GM12872 (cell line): ENCODE measurements at regions not wholly inside any gene's neighbourhood (a gene's known extent, or its start where the extent isn't known, plus 50 kb on each side); places are given as distances from the start of the nearest gene placed in this dataset.

ENCODE experiments used
- TF ChIP-seq, protein P1 (sequence below): IDR thresholded peaks from 3 replicates; pipeline ENCODE4 v1.5.1; 2011; ENCODE audit warnings: low read depth, mild to moderate bottlenecking, low read length, moderate library complexity; ENCODE audit not compliant: insufficient read depth

DNA sequence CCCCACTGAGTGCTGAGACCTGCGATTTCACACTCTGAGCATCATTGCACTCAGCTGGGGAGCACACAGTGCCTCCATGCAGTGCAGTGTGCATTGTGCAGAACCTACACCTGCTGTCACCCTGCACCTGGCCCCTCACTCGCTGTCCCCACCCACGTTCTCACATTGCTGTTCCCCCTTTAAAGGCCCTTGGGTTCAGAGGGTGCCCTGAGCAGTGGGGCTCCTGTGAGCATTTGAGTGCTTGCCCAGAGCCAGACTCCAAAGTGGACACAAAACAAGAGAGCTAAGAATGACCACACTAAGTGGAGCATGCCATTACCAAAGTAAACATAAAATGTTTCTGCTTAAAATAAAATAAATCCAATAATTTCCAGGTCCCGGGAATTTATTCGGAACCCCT, 131.0 kb upstream of the CST7 start:
- TF ChIP-seq, protein P1, sequence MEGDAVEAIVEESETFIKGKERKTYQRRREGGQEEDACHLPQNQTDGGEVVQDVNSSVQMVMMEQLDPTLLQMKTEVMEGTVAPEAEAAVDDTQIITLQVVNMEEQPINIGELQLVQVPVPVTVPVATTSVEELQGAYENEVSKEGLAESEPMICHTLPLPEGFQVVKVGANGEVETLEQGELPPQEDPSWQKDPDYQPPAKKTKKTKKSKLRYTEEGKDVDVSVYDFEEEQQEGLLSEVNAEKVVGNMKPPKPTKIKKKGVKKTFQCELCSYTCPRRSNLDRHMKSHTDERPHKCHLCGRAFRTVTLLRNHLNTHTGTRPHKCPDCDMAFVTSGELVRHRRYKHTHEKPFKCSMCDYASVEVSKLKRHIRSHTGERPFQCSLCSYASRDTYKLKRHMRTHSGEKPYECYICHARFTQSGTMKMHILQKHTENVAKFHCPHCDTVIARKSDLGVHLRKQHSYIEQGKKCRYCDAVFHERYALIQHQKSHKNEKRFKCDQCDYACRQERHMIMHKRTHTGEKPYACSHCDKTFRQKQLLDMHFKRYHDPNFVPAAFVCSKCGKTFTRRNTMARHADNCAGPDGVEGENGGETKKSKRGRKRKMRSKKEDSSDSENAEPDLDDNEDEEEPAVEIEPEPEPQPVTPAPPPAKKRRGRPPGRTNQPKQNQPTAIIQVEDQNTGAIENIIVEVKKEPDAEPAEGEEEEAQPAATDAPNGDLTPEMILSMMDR, result no peak

DNA sequence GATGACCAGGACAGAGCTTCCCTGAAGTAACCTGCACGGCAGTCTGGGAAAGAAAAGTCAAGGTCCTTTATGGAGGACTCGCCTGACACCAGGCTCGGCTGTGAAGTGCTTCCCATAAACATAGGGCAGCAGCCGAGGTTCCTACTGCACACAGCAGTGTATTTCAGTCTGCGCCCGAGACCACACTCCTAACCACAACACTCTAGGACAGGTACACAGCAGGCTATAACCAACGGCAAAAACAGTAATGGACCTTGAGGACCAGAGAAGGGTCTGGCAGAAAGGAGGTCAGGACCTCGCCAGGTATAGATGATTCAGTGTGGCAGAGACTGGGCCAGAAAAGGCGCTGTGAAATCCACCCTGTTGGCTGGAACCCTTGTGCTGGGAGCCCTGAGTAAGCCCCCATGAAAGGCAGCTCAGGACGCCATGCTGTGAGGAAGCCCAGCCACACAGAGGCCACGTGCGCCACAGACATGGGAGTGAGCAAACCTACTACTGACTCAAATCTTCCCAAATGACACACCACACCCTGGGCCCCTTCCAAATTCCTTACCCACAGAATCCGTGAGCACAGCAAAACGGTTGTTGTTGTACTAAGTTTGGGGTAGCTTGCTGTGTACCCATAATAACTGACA, 129.6 kb upstream of the CST7 start:
- TF ChIP-seq, protein P1, result no peak

DNA sequence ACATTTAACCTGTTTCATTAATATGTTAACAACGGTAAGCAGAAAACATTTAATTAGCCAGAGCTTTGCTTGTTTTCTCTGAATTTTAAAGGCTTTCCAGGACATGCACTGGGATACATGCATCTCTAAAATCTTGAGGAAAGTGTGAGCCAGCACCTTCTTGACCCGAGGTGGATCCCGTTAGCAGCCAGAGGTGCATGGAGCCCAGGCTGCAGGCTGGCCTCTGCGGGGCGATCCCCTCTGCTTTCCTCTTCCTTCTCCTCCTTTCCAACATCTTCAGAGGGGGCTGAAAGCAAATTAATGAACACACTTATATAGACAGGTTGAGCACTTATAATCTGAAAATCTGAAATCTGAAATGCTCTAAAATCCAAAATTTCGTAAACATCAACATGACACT, 128.7 kb upstream of the CST7 start:
- TF ChIP-seq, protein P1, result no peak

DNA sequence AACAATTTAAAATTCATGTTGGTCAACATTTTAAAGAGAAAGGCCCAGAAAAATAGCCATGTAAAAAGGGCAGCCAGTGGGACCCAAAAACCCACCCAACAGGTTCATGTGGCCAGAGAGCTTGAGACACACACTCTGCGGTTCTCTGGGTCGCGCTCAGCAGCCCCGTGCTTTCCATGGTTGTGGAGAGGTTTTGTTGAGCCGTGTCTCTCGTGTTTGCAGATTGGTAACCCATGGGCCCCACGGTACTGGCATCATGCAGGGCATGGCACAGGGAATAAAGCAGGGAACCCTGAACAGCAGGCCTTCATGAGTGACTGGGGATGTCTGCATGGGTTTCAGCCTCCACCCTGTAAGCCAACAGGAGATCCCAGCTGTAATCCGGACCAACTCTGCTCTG, 127.7 kb upstream of the CST7 start:
- TF ChIP-seq, protein P1, result no peak

DNA sequence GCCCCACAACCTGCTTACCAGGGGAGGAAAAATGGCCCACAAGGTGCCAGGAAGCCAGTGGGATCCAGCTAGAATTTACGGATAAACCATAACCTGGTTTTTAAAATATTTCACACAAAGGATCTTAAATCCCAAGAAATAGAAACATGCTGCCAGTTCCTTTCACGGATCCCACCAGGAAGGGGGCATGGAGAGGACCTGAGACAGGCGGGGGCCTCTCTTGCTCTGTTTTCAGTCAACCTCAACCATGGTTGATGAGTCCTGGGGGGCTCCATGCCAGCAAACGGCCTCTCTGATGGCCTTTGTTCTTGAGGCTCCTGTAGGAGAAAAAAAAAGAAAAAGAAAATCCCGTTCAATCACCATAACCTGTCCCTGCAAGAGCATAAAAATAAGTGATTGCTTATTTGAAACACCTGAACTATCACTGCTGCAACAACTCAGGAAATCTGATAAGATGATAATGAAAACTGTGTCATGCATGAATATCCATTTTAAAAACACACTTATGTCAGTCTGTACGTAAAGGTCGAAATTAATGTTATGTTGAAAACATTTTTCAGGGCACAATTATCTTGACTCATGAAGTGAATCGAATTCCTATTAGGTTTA, 125.8 kb upstream of the CST7 start:
- TF ChIP-seq, protein P1, result no peak

DNA sequence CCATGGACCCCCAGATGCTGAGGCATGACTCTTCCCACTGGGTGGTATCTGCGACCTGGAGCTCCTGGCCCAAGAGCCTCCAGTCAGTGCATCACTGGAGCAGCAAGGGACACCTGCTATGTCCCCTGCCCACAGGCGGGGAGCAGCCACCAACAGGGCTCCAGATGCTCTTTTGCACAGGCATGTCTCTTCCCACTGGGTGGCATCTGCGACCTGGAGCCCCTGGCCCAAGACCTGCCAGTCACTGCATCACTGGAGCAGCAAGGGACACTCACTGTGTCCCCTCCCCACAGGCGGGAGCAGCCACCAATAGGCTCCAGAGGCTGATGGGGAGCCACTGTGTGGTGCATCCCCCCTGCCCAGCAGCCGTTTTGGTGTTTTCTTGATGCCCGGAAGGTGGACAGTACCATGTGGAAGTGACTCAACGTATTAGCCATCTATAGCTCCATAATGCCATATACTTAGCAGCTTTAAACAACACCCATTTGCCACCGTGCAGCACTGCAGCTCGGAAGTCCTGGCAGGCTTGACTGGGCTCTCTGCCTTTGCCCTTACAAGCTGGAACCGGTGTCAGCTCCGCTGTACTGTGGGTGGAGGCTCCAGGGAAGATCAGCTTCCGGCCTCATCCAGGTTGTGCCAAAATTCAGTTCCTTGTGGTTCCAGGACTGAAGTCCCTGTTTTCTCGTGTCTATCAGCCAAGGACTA, 124.9 kb upstream of the CST7 start:
- TF ChIP-seq, protein P1, result no peak

DNA sequence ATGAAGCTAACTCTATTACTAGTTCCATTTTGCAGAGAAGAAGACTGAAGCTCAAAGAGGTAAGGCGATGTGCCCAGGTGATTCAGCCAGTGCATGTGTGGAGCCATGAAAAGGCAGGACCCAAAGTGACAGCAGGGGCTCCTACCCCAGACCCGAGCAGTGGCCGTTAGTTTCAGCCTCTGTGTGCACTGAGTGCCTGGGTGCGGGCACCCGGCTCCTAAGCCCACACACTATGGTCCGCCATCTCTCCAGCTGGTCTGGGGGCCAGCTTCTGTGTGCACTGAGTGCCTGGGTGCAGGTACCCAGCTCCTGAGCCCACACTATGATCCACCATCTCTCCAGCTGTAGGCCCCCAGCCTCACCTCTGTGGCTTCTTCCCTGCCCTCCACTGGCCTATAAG, 123.5 kb upstream of the CST7 start:
- TF ChIP-seq, protein P1, result no peak
